GM03348 (cell line): ENCODE measurements at regions not wholly inside any gene's neighbourhood (a gene's known extent, or its start where the extent isn't known, plus 50 kb on each side); places are given as distances from the start of the nearest gene placed in this dataset.

ENCODE experiments used
- DNase-seq: peaks from one replicate; pipeline ENCODE4 v3.0.0; 2012; ENCODE audit warnings: low spot score

GRCh38 chr14:61625165-61625564 is 70.1 kb upstream of the HIF1A start:
- no peak for DNase-seq

- DNase-seq = no peak
These were observed 67.7 kb upstream of the HIF1A start for GRCh38 chr14:61627612-61628011.

- DNase-seq = no peak
These were observed 67.1 kb upstream of the HIF1A start for GRCh38 chr14:61628016-61628725.

- no peak for DNase-seq
These were observed 64.8 kb upstream of the HIF1A start for GRCh38 chr14:61630399-61631044.

- no peak for DNase-seq
These were observed 64.1 kb upstream of the HIF1A start for GRCh38 chr14:61631045-61631687.

GRCh38 chr14:61632401-61632800 is 62.9 kb upstream of the HIF1A start:
- DNase-seq = no peak

GRCh38 chr14:61632807-61633206 is 62.5 kb upstream of the HIF1A start:
- no peak for DNase-seq

- no peak for DNase-seq
These were observed 59.0 kb upstream of the HIF1A start for GRCh38 chr14:61636291-61636690.

- DNase-seq = no peak
These were observed 58.5 kb upstream of the HIF1A start for GRCh38 chr14:61636779-61637178.

GRCh38 chr14:61638595-61639387 is 56.5 kb upstream of the HIF1A start:
- DNase-seq = no peak

GRCh38 chr14:61640158-61641136 is 54.9 kb upstream of the HIF1A start:
- DNase-seq = no peak

GRCh38 chr14:61641914-61642613 is 53.2 kb upstream of the HIF1A start:
- DNase-seq = peak; percentile 52

GRCh38 chr14:61642614-61642982 is 52.7 kb upstream of the HIF1A start:
- DNase-seq = no peak

- DNase-seq = peak; percentile 64
These were observed 51.8 kb upstream of the HIF1A start for GRCh38 chr14:61643555-61643954.

- DNase-seq = no peak
These were observed 51.1 kb upstream of the HIF1A start for GRCh38 chr14:61644175-61644574.

GRCh38 chr14:61644834-61645233 is 50.5 kb upstream of the HIF1A start:
- DNase-seq = no peak

- no peak for DNase-seq
These were observed 50.1 kb upstream of the HIF1A start for GRCh38 chr14:61645247-61645646.
